ENCODE measurements at regions not wholly inside any gene's neighbourhood (a gene's known extent, or its start where the extent isn't known, plus 50 kb on each side); places are given as distances from the start of the nearest gene placed in this dataset.
"Not testable (repeated sequence)": the region's sequence is repeated elsewhere in the genome, so short reads cannot be mapped to it uniquely, and the experiment has no call there.

DNA sequence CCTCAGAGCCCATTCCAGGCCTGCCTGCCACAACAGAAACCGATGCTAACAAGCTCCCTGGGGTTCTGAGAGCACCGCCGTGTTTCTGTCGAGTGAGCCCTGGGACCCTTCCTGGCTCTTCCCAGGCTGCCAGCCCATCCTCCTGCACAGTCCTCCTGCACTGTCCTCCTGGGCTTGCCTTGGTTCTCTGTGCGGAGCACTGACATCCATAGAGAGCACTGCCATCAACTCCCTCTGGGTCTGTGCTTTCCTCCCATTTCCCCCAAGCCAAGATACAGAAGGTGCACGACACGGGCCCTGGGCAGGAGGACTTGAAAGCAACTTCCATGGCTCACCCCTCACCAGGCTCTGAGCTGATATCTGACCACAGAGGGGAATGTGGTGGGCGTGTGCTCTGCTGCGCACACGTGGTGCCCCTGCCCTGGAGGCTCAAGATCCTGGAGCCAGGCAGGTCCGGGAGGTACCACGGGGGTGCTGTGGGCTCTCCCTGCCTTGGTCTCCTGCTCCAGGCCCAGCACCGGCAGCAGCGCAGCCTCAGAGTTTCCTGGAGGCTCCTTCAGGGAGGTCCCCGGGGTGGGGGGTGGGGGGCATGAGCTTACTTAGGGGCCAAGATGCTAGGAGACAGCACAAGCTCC is 304.2 kb downstream of the BRD1 start:
- DNase-seq: no peak
- no peaks in the 10 kb centered on the region for H3K4me1 Mint-ChIP-seq
- peaks cover 0 to 2% of the 10 kb centered on the region in 2 donors for H3K9me3 Mint-ChIP-seq
- no peak overlapping the region for H3K27ac Mint-ChIP-seq
- H3K4me3 Mint-ChIP-seq: no peak overlapping the region
- no peaks in the 10 kb centered on the region for H3K27me3 Mint-ChIP-seq
- no peak for ATAC-seq

DNA sequence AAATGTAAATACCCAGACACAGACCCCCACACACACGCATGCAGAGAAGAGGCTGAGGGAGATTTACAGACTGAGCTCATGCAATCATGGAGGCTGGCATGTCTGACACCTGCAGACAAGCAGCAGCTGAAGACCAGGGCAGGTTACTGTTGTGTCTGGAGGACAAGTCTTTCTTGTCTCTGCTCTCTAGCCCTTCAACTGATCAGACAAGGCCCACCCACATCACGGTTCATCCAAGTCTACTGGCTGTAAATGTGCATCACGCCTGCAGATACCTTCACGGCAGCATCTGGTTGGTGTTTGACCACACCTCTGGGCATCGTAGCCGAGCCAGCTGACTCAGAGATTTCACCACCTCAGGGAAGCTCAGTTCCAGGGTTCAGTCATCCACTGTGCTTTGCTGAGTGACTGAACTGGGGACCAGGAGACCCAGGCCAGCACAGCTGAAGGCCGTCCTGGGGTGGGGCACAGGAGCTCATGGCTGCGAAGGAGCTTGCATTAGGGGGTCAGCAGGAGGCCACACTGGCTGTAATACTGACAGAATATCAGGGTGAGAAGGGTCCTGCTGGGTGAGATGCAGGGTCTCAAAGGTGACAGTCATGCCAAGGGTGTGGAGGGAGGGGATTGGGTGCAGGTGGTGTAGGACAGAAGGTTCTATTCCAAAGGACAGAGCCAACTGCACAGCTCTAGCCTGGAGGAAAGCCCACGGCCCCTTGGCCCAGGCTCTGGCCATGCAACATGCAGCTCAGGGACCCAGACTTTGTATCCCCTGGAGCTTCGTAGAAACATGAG is 304.9 kb downstream of the BRD1 start:
- Mint-ChIP-seq H3K9me3 (no peaks in the 10 kb centered on the region), H3K27me3 (no peaks in the 10 kb centered on the region), H3K4me3 (no peak overlapping the region), H3K27ac (no peak overlapping the region), H3K4me1 (no peaks in the 10 kb centered on the region)
- ATAC-seq (no peak), DNase-seq (no peak)

DNA sequence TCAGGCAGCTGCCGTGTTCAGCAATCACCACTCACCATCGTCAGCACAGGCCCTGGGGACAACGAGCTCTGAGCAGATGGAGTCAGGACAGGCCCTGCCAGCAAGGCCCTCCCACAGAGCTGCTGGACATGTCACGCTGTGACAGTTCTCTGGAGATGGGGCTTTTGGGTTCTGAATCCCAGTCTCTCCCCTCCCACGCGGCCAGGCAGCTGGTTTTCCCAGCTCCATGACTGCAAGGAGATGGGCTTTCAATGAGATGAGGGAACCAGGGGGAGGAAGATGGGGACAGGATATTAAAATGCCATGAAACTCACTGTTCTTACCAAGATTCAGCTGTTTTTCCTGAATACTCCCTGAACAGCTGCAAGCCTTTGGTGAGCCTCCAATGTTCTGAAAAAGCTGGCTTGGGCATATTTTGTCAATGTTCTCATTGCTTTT is 305.9 kb downstream of the BRD1 start:
- Mint-ChIP-seq H3K9me3 (no peaks in the 10 kb centered on the region), H3K4me3 (no peak overlapping the region), H3K27ac (no peak overlapping the region), H3K27me3 (no peaks in the 10 kb centered on the region), H3K4me1 (no peaks in the 10 kb centered on the region)
- DNase-seq: no peak
- no peak for ATAC-seq

DNA sequence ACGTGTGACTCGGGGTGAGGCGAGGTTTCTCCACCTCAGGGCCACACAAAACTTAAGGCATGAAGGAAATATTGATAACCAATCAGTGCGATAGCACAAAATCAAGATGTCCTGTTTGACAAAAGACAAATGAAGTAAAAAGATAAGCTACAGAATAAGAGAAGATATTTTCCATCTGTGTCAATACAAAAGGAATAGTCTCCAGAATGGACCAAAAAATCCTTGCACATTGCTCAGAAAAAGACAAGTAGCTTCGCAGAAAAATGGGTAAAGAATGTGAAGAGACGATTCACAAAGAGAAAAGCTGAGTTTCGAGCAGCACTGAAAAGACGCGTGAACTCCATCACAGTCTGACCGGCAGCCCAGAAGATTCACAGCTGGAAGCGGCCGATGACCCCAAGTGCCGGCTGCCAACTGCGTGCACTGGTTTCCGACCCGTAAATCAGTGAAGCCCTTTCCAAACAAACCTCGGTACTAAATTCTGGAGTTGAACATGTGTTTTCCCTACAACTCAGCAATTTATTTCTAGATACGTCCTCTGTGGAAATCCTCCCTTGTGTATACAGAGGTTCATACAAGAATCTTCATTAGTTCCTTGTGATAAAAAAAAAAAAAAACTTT is 308.4 kb downstream of the BRD1 start:
- no peaks in the 10 kb centered on the region for H3K4me1 Mint-ChIP-seq
- no peak overlapping the region for H3K27ac Mint-ChIP-seq
- no peaks in the 10 kb centered on the region for H3K9me3 Mint-ChIP-seq
- H3K27me3 Mint-ChIP-seq: no peaks in the 10 kb centered on the region
- ATAC-seq (no peak), DNase-seq (no peak)
- H3K4me3 Mint-ChIP-seq: no peak overlapping the region

DNA sequence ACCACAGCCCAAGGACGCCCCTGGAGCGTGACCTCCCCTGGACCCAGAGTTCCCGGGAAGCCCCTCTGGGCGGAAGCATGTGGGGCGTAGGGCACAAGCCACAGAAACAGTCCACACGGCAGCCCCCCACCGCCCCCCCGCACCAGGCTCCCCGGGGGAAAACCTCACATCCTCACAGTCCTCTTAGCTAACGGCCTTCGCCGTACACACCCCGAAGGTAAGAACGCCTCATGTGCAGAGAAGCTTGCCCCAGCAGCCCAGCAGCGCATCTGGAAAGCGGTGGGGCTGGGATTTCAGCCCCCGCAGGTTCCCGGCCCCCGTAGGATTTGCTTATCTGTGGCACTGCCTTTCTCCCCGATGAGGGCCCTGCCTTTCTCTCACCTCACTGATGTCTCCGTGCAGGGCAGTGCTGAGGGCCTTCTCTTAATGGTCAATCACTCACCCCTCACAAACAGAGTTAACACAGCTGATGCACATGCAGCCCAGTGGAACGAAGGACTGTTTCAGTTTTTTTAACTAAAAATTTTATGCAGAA is 309.2 kb downstream of the BRD1 start:
- Mint-ChIP-seq H3K9me3 (peaks cover 0 to 6% of the 10 kb centered on the region in 2 donors), H3K4me1 (peaks cover 7% of the 10 kb centered on the region), H3K27ac (no peak overlapping the region), H3K27me3 (no peaks in the 10 kb centered on the region), H3K4me3 (no peak overlapping the region)
- ATAC-seq: no peak
- no peak for DNase-seq

DNA sequence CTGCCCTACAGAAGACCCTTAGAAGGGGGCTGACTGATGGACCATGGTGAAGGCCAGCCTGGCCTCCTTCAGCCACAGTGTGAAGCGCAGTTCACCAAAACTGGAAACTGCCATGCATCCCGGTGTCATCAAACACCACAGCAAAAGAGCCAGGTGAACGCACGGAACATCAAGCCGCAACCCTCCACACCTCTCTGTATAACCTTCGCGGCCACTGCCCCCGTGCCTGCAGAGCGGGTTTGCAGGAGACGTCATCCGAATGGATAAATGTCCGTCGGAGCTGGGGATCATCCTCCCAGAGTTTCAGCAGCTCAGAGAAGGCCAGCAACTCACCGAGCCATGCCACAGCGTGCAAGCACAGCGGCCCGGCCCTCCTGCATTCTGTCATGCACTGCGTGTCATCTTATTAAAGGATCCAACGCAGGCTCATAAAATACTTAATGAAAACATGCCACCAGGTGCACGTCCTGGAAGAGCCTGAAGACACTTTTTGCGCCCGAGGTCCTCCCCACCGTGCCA is 309.9 kb downstream of the BRD1 start:
- DNase-seq: no peak
- H3K9me3 Mint-ChIP-seq: peaks cover 4 to 9% of the 10 kb centered on the region in 2 donors
- H3K4me1 Mint-ChIP-seq: peaks cover 12% of the 10 kb centered on the region
- H3K27me3 Mint-ChIP-seq: no peaks in the 10 kb centered on the region
- ATAC-seq: no peak
- peak overlapping the region in 1 of 2 donors; percentile 78 for H3K27ac Mint-ChIP-seq
- H3K4me3 Mint-ChIP-seq: no peak overlapping the region

DNA sequence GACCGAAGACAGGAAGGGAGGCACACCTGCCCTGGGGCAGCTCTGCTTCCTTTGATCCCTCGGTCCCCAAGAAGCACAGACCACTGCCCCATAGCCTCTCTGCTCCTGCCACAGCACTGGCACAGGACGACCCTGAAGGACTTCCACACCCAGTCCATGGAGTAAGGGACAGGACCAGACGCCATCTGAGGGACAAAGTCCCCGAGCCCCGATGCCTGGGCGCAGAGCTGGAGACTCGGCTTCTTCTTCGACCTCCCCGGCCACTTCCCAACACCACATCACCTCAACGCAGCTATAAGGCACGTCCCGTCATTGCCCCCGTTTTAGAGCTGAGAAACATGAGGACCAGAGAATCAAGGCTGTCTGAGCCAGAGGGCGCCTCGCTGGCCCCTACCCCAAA is 310.5 kb downstream of the BRD1 start:
- no peak overlapping the region for H3K4me3 Mint-ChIP-seq
- DNase-seq (no peak), ATAC-seq (no peak)
- H3K9me3 Mint-ChIP-seq: peaks cover 5 to 9% of the 10 kb centered on the region in 2 donors
- no peaks in the 10 kb centered on the region for H3K27me3 Mint-ChIP-seq
- peaks cover 16% of the 10 kb centered on the region for H3K4me1 Mint-ChIP-seq
- peak overlapping the region in 1 of 2 donors; percentile 78 for H3K27ac Mint-ChIP-seq

DNA sequence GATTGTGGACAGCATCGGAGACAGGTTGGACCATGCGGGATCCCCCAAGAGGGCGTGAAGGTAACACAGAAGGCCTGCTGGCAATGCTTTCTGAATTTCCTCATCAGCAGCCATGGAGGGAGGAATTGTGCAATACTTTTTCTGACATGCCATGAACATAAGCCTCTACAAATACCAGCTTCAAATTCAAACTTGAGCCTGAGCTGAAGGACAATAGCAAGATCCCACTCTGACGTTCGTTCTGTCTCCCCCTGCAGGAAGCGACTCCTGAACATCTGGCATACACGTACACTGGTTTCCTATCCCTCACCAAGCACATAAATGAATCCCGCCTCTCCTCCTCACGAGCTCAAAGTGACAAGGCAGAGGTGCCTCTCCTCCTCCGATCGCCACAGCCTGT is 312.2 kb downstream of the BRD1 start:
- H3K9me3 Mint-ChIP-seq: peaks cover 11 to 19% of the 10 kb centered on the region in 2 donors
- no peak overlapping the region for H3K4me3 Mint-ChIP-seq
- ATAC-seq (no peak), DNase-seq (no peak)
- H3K27ac Mint-ChIP-seq: no peak overlapping the region
- H3K27me3 Mint-ChIP-seq: no peaks in the 10 kb centered on the region
- H3K4me1 Mint-ChIP-seq: peaks cover 26% of the 10 kb centered on the region

DNA sequence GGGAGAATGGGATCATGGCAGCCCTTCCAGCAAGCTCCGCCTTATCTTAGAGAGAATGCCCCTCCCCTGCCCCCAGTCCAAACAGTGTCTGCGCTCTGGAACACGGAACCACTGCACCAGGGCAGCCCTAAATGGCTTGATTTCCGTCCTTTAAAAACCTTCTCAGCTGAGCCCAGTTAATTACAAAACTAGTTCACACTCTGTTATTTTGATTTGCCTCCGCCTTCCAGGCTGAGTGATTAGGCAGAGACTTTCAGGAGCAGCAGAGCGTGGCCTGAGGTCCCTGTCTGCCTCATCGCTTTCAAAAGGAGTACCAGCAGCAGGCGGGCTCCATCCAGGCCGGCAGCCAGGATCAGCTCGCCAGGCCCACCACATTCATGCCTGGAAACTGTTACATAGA is 313.0 kb downstream of the BRD1 start:
- no peak overlapping the region for H3K4me3 Mint-ChIP-seq

DNA sequence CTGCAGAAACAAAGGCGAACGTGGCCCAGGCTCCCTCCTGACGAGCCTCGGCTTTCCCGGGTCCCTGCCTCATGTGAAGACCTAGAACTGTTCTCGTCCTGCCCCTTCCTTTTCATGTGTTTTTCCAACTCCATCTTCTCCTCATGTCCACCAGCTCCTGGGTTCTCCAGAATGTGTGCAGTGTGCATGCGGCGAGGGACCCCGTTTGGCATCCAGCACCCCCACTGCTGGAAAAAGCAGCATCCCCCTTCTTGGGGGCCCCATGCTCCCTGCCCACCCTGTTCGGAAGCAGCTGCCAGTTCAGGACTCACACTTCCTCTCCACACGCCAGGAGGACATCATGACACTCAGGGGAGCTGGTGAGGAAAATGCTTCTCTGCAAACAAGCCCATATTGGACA is 313.5 kb downstream of the BRD1 start:
- H3K4me3 Mint-ChIP-seq: no peak overlapping the region
- no peak for DNase-seq
- no peak overlapping the region for H3K27ac Mint-ChIP-seq

More for the DNA sequence above, 313.0 kb downstream of the BRD1 start:
- DNase-seq (no peak), ATAC-seq (no peak)
- Mint-ChIP-seq H3K9me3 (peaks cover 12 to 23% of the 10 kb centered on the region in 2 donors), H3K4me1 (peaks cover 26% of the 10 kb centered on the region), H3K27me3 (no peaks in the 10 kb centered on the region), H3K27ac (no peak overlapping the region)

DNA sequence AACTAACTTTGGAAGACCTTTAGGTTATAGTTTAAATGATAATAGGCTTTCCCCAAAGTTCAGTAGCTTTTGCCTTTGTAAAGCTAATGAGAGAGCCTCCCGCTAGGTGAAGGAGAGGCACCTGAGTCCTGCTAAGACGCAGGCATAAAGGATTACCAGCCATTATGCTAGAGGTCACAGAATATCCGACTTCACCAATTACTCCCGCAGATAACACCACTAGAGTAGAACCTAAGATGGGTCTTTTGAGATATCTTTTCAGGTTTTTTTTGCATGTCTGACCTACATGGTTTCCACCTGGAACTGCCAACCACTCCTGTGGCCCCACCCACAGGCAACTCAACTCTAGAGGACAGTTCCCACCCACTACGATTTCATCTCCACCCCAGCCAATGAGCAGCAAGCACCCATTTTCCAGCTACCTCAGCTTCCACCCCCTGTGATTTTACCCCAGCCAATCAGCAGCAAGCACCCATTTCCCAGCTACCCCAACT is 314.3 kb downstream of the BRD1 start:
- Mint-ChIP-seq H3K27me3 (no peaks in the 10 kb centered on the region), H3K4me1 (peaks cover 26% of the 10 kb centered on the region), H3K4me3 (no peak overlapping the region), H3K27ac (no peak overlapping the region), H3K9me3 (peaks cover 15 to 23% of the 10 kb centered on the region in 2 donors)
- DNase-seq (no peak), ATAC-seq (no peak)

More for the DNA sequence above, 313.5 kb downstream of the BRD1 start:
- peaks cover 26% of the 10 kb centered on the region for H3K4me1 Mint-ChIP-seq
- H3K9me3 Mint-ChIP-seq: peaks cover 15 to 23% of the 10 kb centered on the region in 2 donors
- ATAC-seq: no peak
- H3K27me3 Mint-ChIP-seq: no peaks in the 10 kb centered on the region

DNA sequence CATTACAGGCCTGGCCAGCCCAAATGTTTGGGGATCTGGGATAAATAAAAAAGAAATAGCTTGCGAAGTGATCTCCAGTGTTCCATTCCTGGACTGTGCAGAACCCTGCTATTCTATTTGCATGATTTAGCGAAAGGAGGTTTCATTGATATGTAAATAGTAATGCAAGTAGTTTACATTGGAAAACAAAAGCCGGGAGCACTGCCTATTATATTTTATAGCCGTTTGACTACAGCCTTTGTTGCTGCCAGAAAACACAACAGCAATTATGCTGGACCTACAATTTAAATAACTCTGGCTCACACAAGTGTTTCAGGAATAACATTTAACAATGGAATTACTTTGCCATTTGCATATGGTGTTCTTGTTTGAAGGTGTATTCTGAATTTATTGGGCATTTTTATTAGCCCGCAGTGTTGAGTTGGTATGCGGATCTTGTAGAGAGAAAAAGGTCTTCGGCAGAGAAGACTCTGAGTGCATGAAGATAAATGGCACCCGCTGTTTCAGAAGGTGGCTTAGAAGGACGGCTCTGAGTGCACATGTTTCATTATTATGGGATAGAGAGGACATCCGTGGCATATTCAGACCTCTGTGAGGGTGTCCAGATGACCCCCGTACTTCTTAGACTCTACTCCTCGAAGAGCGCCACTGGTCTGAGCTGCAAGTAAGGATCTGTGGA is 315.0 kb downstream of the BRD1 start:
- Mint-ChIP-seq H3K27me3 (no peaks in the 10 kb centered on the region), H3K4me1 (peaks cover 26% of the 10 kb centered on the region), H3K27ac (peak overlapping the region in 1 of 2 donors; percentile 90), H3K9me3 (peaks cover 20 to 29% of the 10 kb centered on the region in 2 donors), H3K4me3 (no peak overlapping the region)
- DNase-seq (no peak), ATAC-seq (no peak)

DNA sequence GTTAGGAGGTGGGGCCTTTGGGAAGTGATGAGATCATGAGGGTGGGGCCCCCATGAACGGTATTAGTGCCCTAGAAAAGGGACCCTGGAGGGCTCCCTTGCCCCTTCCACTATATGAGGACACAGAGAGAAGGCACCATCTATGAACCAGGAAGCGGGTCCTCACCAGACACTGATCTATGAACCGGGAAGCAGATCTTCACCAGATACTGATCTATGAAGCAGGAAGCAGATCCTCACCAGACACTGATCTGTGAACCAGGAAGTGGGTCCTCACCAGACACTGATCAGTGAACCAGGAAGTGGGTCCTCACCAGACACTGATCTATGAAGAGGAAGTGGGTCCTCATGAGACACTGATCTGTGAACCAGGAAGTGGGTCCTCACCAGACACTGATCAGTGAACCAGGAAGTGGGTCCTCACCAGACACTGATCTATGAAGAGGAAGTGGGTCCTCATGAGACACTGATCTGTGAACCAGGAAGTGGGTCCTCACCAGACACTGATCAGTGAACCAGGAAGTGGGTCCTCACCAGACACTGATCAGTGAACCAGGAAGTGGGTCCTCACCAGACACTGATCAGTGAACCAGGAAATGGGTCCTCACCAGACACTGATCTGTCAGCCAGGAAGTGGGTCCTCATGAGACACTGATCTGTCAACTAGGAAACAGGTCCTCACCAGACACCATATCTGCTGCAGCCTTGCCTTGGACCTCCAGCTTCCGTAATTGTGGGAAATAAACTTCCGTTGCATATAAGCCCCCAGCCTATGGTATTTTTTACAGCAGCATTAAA is 316.1 kb downstream of the BRD1 start:
- peak in 1 of 2 donors; percentile 19 for DNase-seq
- Mint-ChIP-seq H3K4me1 (peaks cover 26% of the 10 kb centered on the region), H3K27ac (peak overlapping the region; percentile 90 to 91), H3K9me3 (peaks cover 20 to 32% of the 10 kb centered on the region in 2 donors), H3K4me3 (peak overlapping the region in 1 of 2 donors; percentile 48)
- not testable (repeated sequence) for ATAC-seq, H3K27me3 Mint-ChIP-seq

DNA sequence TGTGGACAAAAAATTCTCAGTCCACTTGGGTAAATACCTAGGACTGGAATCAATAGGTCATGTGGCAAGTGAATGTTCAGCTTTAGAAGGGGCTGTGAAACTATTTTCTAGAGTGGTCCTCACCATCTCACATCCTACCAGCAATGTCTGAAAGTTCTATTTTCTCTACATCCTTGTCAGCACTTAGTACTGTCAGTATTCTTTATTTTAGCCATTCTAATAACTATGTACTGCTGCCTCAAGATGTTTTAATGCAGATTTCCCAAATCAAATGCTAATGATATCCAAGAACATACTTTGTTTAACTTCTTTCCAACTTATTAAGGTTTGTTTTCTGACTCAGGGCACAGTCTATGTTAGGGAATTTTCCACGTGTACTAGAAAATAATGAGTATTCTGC is 317.0 kb downstream of the BRD1 start:
- H3K4me3 Mint-ChIP-seq: no peak overlapping the region
- H3K27ac Mint-ChIP-seq: peak overlapping the region in 1 of 2 donors; percentile 89
- peaks cover 20 to 38% of the 10 kb centered on the region in 2 donors for H3K9me3 Mint-ChIP-seq
- ATAC-seq (no peak), DNase-seq (no peak)
- H3K4me1 Mint-ChIP-seq: peaks cover 26% of the 10 kb centered on the region
- no peaks in the 10 kb centered on the region for H3K27me3 Mint-ChIP-seq

Data from stimulated activated naive CD8-positive, alpha-beta T cell treated with anti-CD3 and anti-CD28 coated beads, Interleukin-15, amount 100 ng/mL, for 72 hours (primary cell).